Activated naive CD8-positive, alpha-beta T cell treated with anti-CD3 and anti-CD28 coated beads, Interleukin-2, amount 10 ng/mL, durations not matched to agents 7 days and 5 days (primary cell): ENCODE measurements at regions not wholly inside any gene's neighbourhood (a gene's known extent, or its start where the extent isn't known, plus 50 kb on each side); places are given as distances from the start of the nearest gene placed in this dataset.

ENCODE experiments used
- ATAC-seq: fragments of 150-1000 bp; cut with Tn5 transposase; one replicate; pipeline ENCODE4 v1.10.0; 2021; ENCODE audit warnings: low read depth, moderate library complexity
- POLR2A ChIA-PET: fragments of 350-600 bp; sonication (Branson Sonifier 250); formaldehyde crosslinking; loops from one replicate; lab custom pipeline; 2021; ENCODE audit warnings: antibody characterized with exemption; lab: Charles Lee
- DNase-seq: peaks from one replicate; pipeline ENCODE4 v3.0.0; 2021
- H3K27ac Mint-ChIP-seq: one replicate; pipeline ENCODE4 v1.8.0; 2022; ENCODE audit warnings: mild to moderate bottlenecking, mixed read lengths
- H3K27me3 Mint-ChIP-seq: one replicate; pipeline ENCODE4 v1.8.0; 2022; ENCODE audit warnings: mild to moderate bottlenecking, moderate library complexity, mixed read lengths
- H3K36me3 Mint-ChIP-seq: one replicate; pipeline ENCODE4 v1.8.0; 2021; ENCODE audit warnings: mild to moderate bottlenecking, mixed read lengths
- H3K4me1 Mint-ChIP-seq: one replicate; pipeline ENCODE4 v1.8.0; 2021; ENCODE audit warnings: mixed read lengths
- H3K4me3 Mint-ChIP-seq: one replicate; pipeline ENCODE4 v1.8.0; 2022; ENCODE audit warnings: mild to moderate bottlenecking, moderate library complexity, mixed read lengths
- H3K9me3 Mint-ChIP-seq: one replicate; pipeline ENCODE4 v1.8.0; 2021; ENCODE audit warnings: mixed read lengths

DNA sequence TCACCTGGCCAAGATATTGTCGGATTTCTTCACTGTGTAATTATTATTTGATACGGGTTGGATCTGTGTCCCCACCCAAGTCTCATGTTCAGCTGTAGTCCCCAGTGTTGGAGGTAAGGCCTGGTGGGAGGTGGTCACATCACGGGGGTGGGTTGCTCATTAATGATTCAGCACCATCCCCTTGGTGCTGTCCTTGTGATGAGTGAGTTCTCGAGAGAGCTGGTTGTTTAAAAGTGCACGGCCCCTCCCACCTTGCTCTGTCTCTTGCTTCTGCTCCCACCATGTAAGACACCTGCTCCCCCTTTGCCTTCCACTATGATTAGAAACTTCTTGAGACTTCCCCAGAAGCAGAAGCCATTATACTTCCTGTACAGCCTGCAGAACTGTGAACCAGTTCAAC is 173.9 kb upstream of the PMEPA1 start:
- no peak overlapping the region for H3K27ac Mint-ChIP-seq
- no peaks in the 10 kb centered on the region for H3K4me1 Mint-ChIP-seq
- no peaks in the 10 kb centered on the region for H3K9me3 Mint-ChIP-seq
- H3K27me3 Mint-ChIP-seq: peaks cover 8% of the 10 kb centered on the region
- ATAC-seq: no peak
- no peak overlapping the region for H3K4me3 Mint-ChIP-seq
- no peak for DNase-seq
- H3K36me3 Mint-ChIP-seq: no peaks in the 10 kb centered on the region
- POLR2A ChIA-PET: no interaction called here

GRCh38 chr20:57883224-57883623 is 173.4 kb upstream of the PMEPA1 start:
- POLR2A ChIA-PET: no interaction called here
- ATAC-seq: no peak
- Mint-ChIP-seq H3K9me3 (no peaks in the 10 kb centered on the region), H3K36me3 (no peaks in the 10 kb centered on the region), H3K4me1 (no peaks in the 10 kb centered on the region), H3K4me3 (no peak overlapping the region), H3K27me3 (peaks cover 8% of the 10 kb centered on the region), H3K27ac (no peak overlapping the region)
- DNase-seq: no peak

DNA sequence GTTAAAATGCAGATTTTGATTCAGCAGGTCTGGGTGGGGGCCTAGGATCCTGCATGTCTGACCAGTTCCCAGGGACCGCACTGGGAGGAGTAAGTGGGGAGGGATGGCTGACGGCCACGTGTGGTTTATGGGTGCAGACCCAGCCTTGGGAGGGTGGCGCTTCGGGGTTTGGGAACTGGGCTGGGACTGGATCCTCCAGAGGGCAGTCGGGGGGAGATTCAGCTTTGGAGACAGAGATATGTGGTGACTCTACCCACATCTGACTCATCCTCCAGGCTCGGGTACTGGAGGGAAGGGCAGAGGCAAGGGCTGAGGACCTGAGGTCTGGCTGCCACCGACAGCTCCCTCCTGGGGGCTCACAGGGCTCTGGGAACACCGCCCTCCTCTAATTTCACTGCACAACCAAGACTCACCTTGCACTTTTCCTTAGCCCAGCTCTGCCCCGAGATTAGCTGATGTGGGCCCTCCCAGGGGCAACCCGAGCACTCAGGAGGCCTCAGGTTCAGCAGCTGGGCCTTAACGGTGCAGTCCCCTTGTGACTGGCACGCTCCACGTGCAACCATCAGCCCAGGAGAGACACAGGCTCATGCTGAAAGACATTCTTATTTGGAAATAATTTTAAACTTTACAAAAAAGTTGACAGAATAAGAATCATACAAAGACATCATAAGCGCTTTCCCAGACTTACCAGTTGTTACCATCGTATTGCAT is 172.8 kb upstream of the PMEPA1 start:
- no peak for DNase-seq
- Mint-ChIP-seq H3K4me3 (no peak overlapping the region), H3K27me3 (peaks cover 6% of the 10 kb centered on the region), H3K36me3 (no peaks in the 10 kb centered on the region), H3K4me1 (no peaks in the 10 kb centered on the region), H3K9me3 (no peaks in the 10 kb centered on the region), H3K27ac (no peak overlapping the region)
- POLR2A ChIA-PET: no interaction called here
- ATAC-seq: no peak

DNA sequence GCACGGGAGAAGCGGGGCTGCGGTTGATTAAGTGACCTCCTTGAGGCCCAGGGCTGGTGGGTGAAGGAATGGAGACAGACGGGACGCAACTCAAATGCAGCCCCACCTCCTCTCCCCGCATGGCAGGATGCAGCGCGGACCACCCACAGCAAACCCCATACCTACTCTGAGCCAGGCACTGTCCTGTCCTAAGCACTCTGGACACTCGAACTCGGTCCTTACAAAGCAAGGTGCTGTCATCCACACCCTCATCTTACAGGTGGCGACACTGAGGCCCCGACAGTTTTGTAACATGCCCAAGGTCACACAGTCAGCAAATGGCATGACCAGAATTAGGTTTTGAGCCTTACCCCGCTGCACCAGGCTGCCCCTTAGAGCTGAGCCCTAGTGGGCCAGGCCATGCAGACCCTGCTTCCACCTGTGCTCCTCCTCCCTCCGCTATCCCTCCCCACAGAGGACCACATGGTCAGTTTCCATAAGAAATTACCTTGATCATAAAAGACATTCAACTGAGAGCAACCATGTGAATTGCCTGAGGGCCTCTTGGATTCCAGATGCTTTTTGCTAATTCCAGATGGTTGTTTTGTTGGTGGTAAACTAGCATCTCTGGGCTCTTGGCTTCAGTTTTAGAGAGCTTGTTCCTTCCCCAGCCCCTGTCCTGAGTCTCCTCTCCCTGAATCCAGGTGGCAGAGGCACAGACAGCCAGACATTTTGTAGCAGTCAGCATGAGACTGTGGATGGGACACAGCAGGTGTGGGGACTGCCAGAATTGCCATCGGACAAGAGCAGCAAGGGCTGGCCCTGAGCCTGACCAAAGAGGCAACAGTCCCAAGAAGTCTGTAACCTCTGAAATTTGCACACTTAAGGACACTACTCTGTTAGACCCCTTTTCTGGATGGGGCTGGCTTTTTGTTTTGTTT is 171.9 kb upstream of the PMEPA1 start:
- ATAC-seq (no peak), DNase-seq (no peak)
- Mint-ChIP-seq H3K4me1 (no peaks in the 10 kb centered on the region), H3K27ac (no peak overlapping the region), H3K9me3 (no peaks in the 10 kb centered on the region), H3K36me3 (no peaks in the 10 kb centered on the region), H3K4me3 (no peak overlapping the region), H3K27me3 (peaks cover 3% of the 10 kb centered on the region)
- POLR2A ChIA-PET: no interaction called here

- no peaks in the 10 kb centered on the region for H3K36me3 Mint-ChIP-seq
- H3K27me3 Mint-ChIP-seq: peaks cover 3% of the 10 kb centered on the region
- no peak overlapping the region for H3K4me3 Mint-ChIP-seq
- no peak for ATAC-seq
- no peak for DNase-seq
- no peaks in the 10 kb centered on the region for H3K4me1 Mint-ChIP-seq
- POLR2A ChIA-PET: no interaction called here
- H3K9me3 Mint-ChIP-seq: no peaks in the 10 kb centered on the region
- H3K27ac Mint-ChIP-seq: no peak overlapping the region
Observed at GRCh38 chr20:57880571-57880892, 170.7 kb upstream of the PMEPA1 start.

GRCh38 chr20:57879779-57880570 is 170.2 kb upstream of the PMEPA1 start:
- Mint-ChIP-seq H3K4me1 (no peaks in the 10 kb centered on the region), H3K36me3 (no peaks in the 10 kb centered on the region), H3K27ac (no peak overlapping the region), H3K27me3 (peaks cover 3% of the 10 kb centered on the region), H3K9me3 (no peaks in the 10 kb centered on the region), H3K4me3 (no peak overlapping the region)
- POLR2A ChIA-PET: no interaction called here
- DNase-seq: no peak
- no peak for ATAC-seq

- DNase-seq (no peak), ATAC-seq (no peak)
- H3K4me3 Mint-ChIP-seq: no peak overlapping the region
- H3K9me3 Mint-ChIP-seq: no peaks in the 10 kb centered on the region
- peaks cover 3% of the 10 kb centered on the region for H3K27me3 Mint-ChIP-seq
- H3K27ac Mint-ChIP-seq: no peak overlapping the region
- POLR2A ChIA-PET: no interaction called here
- H3K4me1 Mint-ChIP-seq: no peaks in the 10 kb centered on the region
- H3K36me3 Mint-ChIP-seq: no peaks in the 10 kb centered on the region
Observed at GRCh38 chr20:57879437-57879778, 169.6 kb upstream of the PMEPA1 start.

DNA sequence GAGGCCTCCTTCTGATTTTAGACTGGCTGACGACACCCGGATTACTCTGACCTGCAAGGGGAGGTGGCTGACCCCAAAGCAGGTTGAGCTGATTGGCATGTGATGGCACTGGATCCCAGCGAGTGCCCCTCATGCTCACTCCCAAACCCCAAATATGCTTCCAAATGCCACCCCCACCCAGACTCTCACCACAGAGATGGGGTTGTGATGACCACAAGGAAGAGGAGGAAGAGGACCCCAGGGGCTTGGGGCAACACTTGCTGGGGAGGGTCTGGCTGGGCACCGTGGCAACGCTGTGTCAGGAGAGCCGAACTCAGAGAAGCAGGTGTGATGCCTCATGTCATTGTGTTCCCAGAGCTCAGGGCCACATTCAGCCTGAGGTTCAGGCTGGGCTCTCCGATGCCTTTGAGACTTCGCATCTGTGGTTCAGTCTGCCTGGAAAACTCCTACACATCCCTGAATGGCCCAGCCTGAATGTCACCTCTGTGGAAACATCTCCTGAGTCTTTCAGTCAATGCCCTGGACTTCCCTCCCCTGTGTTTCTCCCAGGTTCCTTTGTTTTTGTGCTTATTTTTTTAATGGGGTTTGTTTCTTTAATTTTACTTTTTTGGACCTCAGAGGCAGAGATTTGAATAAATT is 169.1 kb upstream of the PMEPA1 start:
- Mint-ChIP-seq H3K4me3 (no peak overlapping the region), H3K4me1 (no peaks in the 10 kb centered on the region), H3K9me3 (no peaks in the 10 kb centered on the region), H3K27ac (no peak overlapping the region), H3K36me3 (no peaks in the 10 kb centered on the region), H3K27me3 (peaks cover 3% of the 10 kb centered on the region)
- no peak for ATAC-seq
- DNase-seq: no peak
- POLR2A ChIA-PET: no interaction called here

DNA sequence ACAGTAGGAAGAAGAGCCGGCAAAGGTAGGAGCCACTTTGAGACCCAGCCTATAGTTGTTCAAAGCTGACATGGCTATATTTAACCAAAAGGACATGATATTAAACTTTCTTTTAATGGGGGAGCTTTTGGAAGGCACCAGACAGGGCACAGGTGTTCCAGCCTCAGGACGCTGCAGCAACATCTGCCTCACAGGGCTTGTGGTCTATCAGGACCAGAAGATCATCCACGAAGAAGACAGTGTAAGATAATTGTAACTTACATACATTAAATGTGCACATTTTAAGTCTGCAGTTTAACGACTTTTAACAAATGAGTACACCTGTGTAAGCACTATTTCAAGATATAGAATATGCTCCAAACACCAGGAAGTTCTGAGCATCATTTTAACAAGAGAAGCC is 168.2 kb upstream of the PMEPA1 start:
- peaks cover 3% of the 10 kb centered on the region for H3K27me3 Mint-ChIP-seq
- POLR2A ChIA-PET: no interaction called here

DNA sequence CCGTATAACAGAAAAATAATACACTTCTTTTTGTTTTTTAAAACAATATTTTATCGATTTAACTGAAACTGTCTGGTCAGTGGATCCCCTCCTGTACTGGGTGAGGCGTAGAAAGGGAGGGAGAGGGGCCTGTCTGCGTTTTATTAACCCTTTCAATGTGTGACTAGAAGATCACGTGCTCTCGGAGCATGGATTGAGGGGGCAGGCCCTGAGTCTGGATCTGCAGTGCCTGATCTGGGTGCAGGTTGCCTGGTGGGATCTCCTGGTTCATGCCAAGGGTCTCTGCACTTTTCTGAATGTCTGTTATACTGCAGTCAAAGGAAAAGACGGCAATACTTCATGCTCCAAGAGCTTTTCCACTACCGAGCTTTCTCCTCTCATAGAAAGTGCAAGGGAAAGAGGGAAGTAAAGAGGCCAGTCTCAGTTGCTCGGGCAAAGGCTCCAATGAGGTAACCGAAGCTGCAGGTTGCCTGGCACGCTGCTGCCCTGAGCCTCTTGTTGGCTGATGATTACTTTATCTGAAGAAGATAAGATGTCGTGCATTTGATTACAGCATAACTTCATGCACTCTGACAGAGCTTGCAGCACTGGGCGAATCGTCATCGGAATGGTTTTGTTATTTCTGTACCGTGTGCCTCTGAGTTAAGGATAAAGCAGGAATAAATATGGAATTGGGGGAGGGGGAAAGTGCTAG is 167.5 kb upstream of the PMEPA1 start:
- POLR2A ChIA-PET: no interaction called here
- DNase-seq: no peak
- no peak for ATAC-seq
- no peak overlapping the region for H3K4me3 Mint-ChIP-seq
- H3K4me1 Mint-ChIP-seq: no peaks in the 10 kb centered on the region
- H3K36me3 Mint-ChIP-seq: no peaks in the 10 kb centered on the region
- no peak overlapping the region for H3K27ac Mint-ChIP-seq
- H3K9me3 Mint-ChIP-seq: no peaks in the 10 kb centered on the region
- H3K27me3 Mint-ChIP-seq: peaks cover 2% of the 10 kb centered on the region

More for the DNA sequence above, 168.2 kb upstream of the PMEPA1 start:
- H3K9me3 Mint-ChIP-seq: no peaks in the 10 kb centered on the region
- no peak for ATAC-seq
- no peak for DNase-seq
- H3K27ac Mint-ChIP-seq: no peak overlapping the region
- no peak overlapping the region for H3K4me3 Mint-ChIP-seq
- no peaks in the 10 kb centered on the region for H3K4me1 Mint-ChIP-seq
- no peaks in the 10 kb centered on the region for H3K36me3 Mint-ChIP-seq

GRCh38 chr20:57876163-57876562 is 166.3 kb upstream of the PMEPA1 start:
- POLR2A ChIA-PET: no interaction called here
- Mint-ChIP-seq H3K9me3 (no peaks in the 10 kb centered on the region), H3K27ac (no peak overlapping the region), H3K4me1 (no peaks in the 10 kb centered on the region), H3K36me3 (no peaks in the 10 kb centered on the region), H3K27me3 (no peaks in the 10 kb centered on the region), H3K4me3 (no peak overlapping the region)
- DNase-seq (no peak), ATAC-seq (no peak)

DNA sequence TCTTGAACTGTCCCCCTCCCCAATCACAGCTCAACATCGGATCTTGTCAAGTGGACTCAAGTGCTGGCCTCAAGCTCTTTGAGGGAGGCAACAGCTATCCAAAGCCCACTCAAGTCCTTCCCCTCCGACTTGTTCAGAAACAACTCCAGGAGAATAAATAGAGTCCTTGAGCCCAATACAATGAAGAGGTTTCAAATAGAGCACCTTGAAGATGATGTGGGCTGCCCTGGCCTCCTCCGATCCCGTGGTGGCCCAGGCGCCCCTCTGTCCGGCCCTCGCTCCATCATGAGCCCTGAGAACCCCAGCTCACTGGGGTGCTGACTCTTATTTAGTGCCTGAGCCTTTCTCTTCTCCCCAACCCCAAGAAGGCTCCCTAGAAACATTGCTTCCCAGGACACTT is 164.3 kb upstream of the PMEPA1 start:
- Mint-ChIP-seq H3K27ac (no peak overlapping the region), H3K4me1 (no peaks in the 10 kb centered on the region), H3K4me3 (no peak overlapping the region), H3K9me3 (no peaks in the 10 kb centered on the region), H3K36me3 (no peaks in the 10 kb centered on the region), H3K27me3 (no peaks in the 10 kb centered on the region)
- POLR2A ChIA-PET: no interaction called here
- DNase-seq: no peak
- ATAC-seq: no peak
